Epithelial cell of esophagus (primary cell): ENCODE measurements at regions not wholly inside any gene's neighbourhood (a gene's known extent, or its start where the extent isn't known, plus 50 kb on each side); places are given as distances from the start of the nearest gene placed in this dataset.
A peak's percentile ranks its signal among the peaks of the same experiment; 100 is the strongest.

Source experiments
- DNase-seq: peaks from one replicate; pipeline ENCODE4 v3.0.0; 2010; ENCODE audit warnings: low read depth
- H3K4me3 ChIP-seq: 2 replicates; pipeline ENCODE4 v1.5.1; 2011; ENCODE audit warnings: mild to moderate bottlenecking, low read length, control low read depth
- TF ChIP-seq, protein P1 (sequence below): IDR thresholded peaks from 2 replicates; pipeline ENCODE4 v1.5.1; 2011; ENCODE audit warnings: low read depth, mild to moderate bottlenecking, low read length, control low read depth, inconsistent platforms; ENCODE audit not compliant: insufficient read depth; ENCODE audit errors: missing control alignments

GRCh38 chr20:23138682-23139081 lies 52.6 kb upstream of the CD93 start:
- no peak for DNase-seq
- TF ChIP-seq, protein P1, sequence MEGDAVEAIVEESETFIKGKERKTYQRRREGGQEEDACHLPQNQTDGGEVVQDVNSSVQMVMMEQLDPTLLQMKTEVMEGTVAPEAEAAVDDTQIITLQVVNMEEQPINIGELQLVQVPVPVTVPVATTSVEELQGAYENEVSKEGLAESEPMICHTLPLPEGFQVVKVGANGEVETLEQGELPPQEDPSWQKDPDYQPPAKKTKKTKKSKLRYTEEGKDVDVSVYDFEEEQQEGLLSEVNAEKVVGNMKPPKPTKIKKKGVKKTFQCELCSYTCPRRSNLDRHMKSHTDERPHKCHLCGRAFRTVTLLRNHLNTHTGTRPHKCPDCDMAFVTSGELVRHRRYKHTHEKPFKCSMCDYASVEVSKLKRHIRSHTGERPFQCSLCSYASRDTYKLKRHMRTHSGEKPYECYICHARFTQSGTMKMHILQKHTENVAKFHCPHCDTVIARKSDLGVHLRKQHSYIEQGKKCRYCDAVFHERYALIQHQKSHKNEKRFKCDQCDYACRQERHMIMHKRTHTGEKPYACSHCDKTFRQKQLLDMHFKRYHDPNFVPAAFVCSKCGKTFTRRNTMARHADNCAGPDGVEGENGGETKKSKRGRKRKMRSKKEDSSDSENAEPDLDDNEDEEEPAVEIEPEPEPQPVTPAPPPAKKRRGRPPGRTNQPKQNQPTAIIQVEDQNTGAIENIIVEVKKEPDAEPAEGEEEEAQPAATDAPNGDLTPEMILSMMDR = no peak
- H3K4me3 ChIP-seq = no peak overlapping the region

DNA sequence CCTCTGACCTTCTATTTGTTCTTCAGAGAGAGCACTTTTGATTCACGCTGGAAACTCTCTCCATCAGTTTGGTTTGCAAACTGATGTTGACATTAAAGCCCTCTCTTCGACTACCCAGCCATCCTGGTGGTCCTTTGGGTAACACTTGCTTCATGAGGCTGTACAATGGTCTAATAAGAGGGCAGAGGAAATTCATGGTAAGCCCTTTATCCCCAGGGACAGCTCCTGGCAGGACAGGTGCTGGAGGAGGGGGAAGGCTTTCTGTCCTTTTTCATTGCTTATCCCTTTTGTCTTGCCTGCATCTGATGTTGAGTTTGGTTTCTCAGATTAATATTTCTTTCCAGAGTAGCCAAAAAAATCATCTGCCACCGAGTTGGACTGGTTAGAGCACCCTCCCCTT lies 52.1 kb upstream of the CD93 start:
- DNase-seq = no peak
- no peak overlapping the region for H3K4me3 ChIP-seq
- TF ChIP-seq, protein P1 = no peak

GRCh38 chr20:23136893-23137745 lies 51.0 kb upstream of the CD93 start:
- DNase-seq = peak; percentile 96
- TF ChIP-seq, protein P1 = no peak
- no peak overlapping the region for H3K4me3 ChIP-seq

GRCh38 chr20:23135449-23136420 lies 49.6 kb upstream of the CD93 start:
- TF ChIP-seq, protein P1 = no peak
- H3K4me3 ChIP-seq = no peak overlapping the region
- no peak for DNase-seq
